BLaER1 treated with 17β-estradiol and CSF1 and Interleukin-3, amounts not matched to agents 10 nM and 100 nM (cell line): ENCODE measurements at regions not wholly inside any gene's neighbourhood (a gene's known extent, or its start where the extent isn't known, plus 50 kb on each side); places are given as distances from the start of the nearest gene placed in this dataset.
A peak's percentile ranks its signal among the peaks of the same experiment; 100 is the strongest.

Experiments
- H3K27ac ChIP-seq, 11 experiments: shearing (Covaris generic); formaldehyde crosslinking; 2 replicates each; pipeline ENCODE4 v1.8.1; 2022
- H3K27me3 ChIP-seq, 11 experiments: shearing (Covaris generic); formaldehyde crosslinking; 2 replicates each; pipeline ENCODE4 v1.8.1; 2022
- H3K36me3 ChIP-seq, 11 experiments: shearing (Covaris generic); formaldehyde crosslinking; 2 replicates each; pipeline ENCODE4 v1.8.1; 2022
- H3K4me1 ChIP-seq, 10 experiments: shearing (Covaris generic); formaldehyde crosslinking; 2 replicates each; pipeline ENCODE4 v1.8.1; 2022
- H3K4me2 ChIP-seq, 11 experiments: shearing (Covaris generic); formaldehyde crosslinking; 2 replicates each; pipeline ENCODE4 v1.8.1; 2022
- H3K4me3 ChIP-seq, 10 experiments: shearing (Covaris generic); formaldehyde crosslinking; 2 replicates each; pipeline ENCODE4 v1.8.1; 2022
- H3K9ac ChIP-seq, 11 experiments: shearing (Covaris generic); formaldehyde crosslinking; 2 replicates each; pipeline ENCODE4 v1.8.1; 2022
- H3K9me3 ChIP-seq, 11 experiments: shearing (Covaris generic); formaldehyde crosslinking; replicated peaks in 1 of 11; 2 replicates each; pipeline ENCODE4 v1.8.1; 2022
- H4K20me1 ChIP-seq, 11 experiments: shearing (Covaris generic); formaldehyde crosslinking; 2 replicates each; pipeline ENCODE4 v1.8.1; 2022
- Cebpa-rat ChIP-seq, 11 experiments: shearing (Covaris generic); IDR thresholded peaks; 2 replicates each; pipeline ENCODE4 v1.8.1; 2022

- no peaks in the 10 kb centered on the region for H4K20me1 ChIP-seq
- H3K27me3 ChIP-seq, result no peaks in the 10 kb centered on the region
- no peak overlapping the region for H3K4me3 ChIP-seq
- H3K36me3 ChIP-seq, result no peaks in the 10 kb centered on the region
- no peak overlapping the region for H3K27ac ChIP-seq
- H3K4me2 ChIP-seq, result no peak overlapping the region
- TF ChIP-seq Cebpa-rat (IDR thresholded peaks at IDR 0.05), result no peak
- no peak overlapping the region for H3K9ac ChIP-seq
- no peaks in the 10 kb centered on the region for H3K9me3 ChIP-seq
- no peaks in the 10 kb centered on the region for H3K4me1 ChIP-seq
These were observed 382.1 kb upstream of the NR2F2 start for GRCh38 chr15:95948411-95948810.

DNA sequence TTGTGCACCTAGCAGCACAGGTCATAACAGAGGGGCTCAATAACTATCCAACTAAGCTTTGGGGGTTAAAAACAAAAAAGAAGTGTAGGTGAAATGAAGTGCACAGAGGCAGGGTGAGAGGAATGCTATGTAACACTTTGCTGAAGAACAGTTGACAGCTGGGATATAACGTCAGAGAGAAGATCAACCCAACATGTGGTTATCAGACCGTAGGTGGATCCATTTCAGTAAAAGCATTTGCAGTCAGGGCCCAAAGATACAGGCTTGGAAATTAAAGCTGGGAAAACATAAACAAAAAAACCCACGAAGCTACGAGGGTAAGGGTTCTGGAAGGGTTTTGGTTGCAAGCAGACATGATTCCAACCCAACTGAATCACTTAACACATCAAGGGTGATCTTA lies 377.5 kb upstream of the NR2F2 start:
- peaks cover 0 to 12% (median 0%) of the 10 kb centered on the region in 11 experiments; a peak in 4 of 22 replicates for H3K9me3 ChIP-seq
- H3K4me2 ChIP-seq, result no peak overlapping the region
- no peak for TF ChIP-seq Cebpa-rat (IDR thresholded peaks at IDR 0.05)
- H3K36me3 ChIP-seq, result no peaks in the 10 kb centered on the region
- no peak overlapping the region for H3K9ac ChIP-seq
- H3K27ac ChIP-seq, result no peak overlapping the region
- H3K4me3 ChIP-seq, result no peak overlapping the region
- H4K20me1 ChIP-seq, result no peaks in the 10 kb centered on the region
- H3K27me3 ChIP-seq, result no peaks in the 10 kb centered on the region
- no peaks in the 10 kb centered on the region for H3K4me1 ChIP-seq

- Histone ChIP-seq H3K36me3 (no peaks in the 10 kb centered on the region), H3K4me1 (no peaks in the 10 kb centered on the region), H3K27me3 (no peaks in the 10 kb centered on the region), H3K27ac (no peak overlapping the region), H4K20me1 (no peaks in the 10 kb centered on the region), H3K4me3 (no peak overlapping the region), H3K4me2 (no peak overlapping the region), H3K9me3 (peaks cover 0 to 21% (median 4%) of the 10 kb centered on the region in 11 experiments; a peak in 8 of 22 replicates), H3K9ac (no peak overlapping the region)
- TF ChIP-seq Cebpa-rat (IDR thresholded peaks at IDR 0.05), result no peak
These were observed 372.6 kb upstream of the NR2F2 start for GRCh38 chr15:95957861-95958260.

- Histone ChIP-seq H3K36me3 (no peaks in the 10 kb centered on the region), H3K9ac (no peak overlapping the region), H3K4me1 (no peaks in the 10 kb centered on the region), H3K4me2 (no peak overlapping the region), H3K27ac (no peak overlapping the region), H3K4me3 (no peak overlapping the region), H4K20me1 (no peaks in the 10 kb centered on the region), H3K27me3 (no peaks in the 10 kb centered on the region), H3K9me3 (peaks cover 0 to 22% (median 4%) of the 10 kb centered on the region in 11 experiments; a peak in 8 of 22 replicates)
- no peak for TF ChIP-seq Cebpa-rat (IDR thresholded peaks at IDR 0.05)
These were observed 372.1 kb upstream of the NR2F2 start for GRCh38 chr15:95958382-95958781.

- TF ChIP-seq Cebpa-rat (IDR thresholded peaks at IDR 0.05), result no peak
- H3K27me3 ChIP-seq, result peaks cover 10 to 24% (median 19%) of the 10 kb centered on the region in 11 experiments; a peak in 19 of 22 replicates
These were observed 361.6 kb upstream of the NR2F2 start for GRCh38 chr15:95968856-95969255.

DNA sequence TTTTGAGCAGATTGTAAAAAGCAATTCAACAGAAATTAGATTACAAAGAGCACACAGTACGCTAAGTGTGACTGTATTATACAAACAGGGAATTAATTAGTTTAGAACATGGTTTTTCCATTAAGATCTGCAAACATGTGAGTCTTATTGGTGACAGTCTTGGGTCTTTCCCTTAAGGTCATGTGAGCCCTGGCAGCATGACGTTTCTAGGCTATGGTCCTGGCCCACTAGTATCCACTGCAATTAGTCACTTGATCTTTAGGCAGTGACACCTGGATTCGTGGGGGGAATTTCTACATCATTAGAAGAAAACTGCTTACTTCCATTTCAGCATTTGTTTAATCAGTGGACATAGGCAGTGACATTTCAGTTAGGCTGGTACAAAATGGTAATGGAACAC lies 360.2 kb upstream of the NR2F2 start:
- no peaks in the 10 kb centered on the region for H3K36me3 ChIP-seq
- H3K27me3 ChIP-seq, result peaks cover 14 to 33% (median 27%) of the 10 kb centered on the region in 11 experiments; a peak in 21 of 22 replicates
- H3K9me3 ChIP-seq, result peaks cover 0 to 9% (median 0%) of the 10 kb centered on the region in 11 experiments; a peak in 7 of 22 replicates
- H3K27ac ChIP-seq, result no peak overlapping the region
- no peak overlapping the region for H3K4me3 ChIP-seq
- H3K9ac ChIP-seq, result no peak overlapping the region
- H3K4me1 ChIP-seq, result peaks cover 14 to 28% (median 23%) of the 10 kb centered on the region in 10 experiments
- no peak for TF ChIP-seq Cebpa-rat (IDR thresholded peaks at IDR 0.05)
- H3K4me2 ChIP-seq, result no peak overlapping the region
- H4K20me1 ChIP-seq, result peaks cover 0 to 13% (median 7%) of the 10 kb centered on the region in 11 experiments; a peak in 6 of 22 replicates

More at GRCh38 chr15:95968856-95969255, 361.6 kb upstream of the NR2F2 start:
- Histone ChIP-seq H3K36me3 (no peaks in the 10 kb centered on the region), H3K4me3 (no peak overlapping the region), H3K9me3 (peaks cover 0 to 13% (median 7%) of the 10 kb centered on the region in 11 experiments; a peak in 7 of 22 replicates), H3K4me2 (no peak overlapping the region), H3K27ac (no peak overlapping the region), H3K4me1 (peaks cover 7 to 20% (median 17%) of the 10 kb centered on the region in 10 experiments), H3K9ac (no peak overlapping the region), H4K20me1 (peaks cover 0 to 13% (median 7%) of the 10 kb centered on the region in 11 experiments; a peak in 5 of 22 replicates)

GRCh38 chr15:95972041-95972553 lies 358.4 kb upstream of the NR2F2 start:
- TF ChIP-seq Cebpa-rat (IDR thresholded peaks at IDR 0.05), result no peak

DNA sequence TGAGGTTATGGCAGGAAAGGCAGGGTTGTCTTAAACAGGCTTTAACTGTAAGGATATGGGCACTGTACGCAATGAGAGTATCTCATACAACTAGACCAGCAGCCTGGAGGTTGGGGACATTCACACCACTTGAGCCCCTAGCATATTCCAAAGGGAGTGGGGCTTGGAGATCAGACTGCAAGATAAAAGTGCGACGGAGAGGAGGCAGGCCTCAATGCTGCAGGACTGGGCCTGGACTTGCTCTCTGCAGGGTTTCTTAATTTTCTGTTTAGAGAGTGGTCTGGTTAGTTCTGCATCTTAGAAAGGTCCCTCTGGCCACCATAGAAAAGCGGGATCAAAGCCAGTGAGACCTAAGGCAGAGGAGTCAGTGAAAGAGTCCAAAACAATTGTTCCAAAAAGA lies 357.7 kb upstream of the NR2F2 start:
- no peak for TF ChIP-seq Cebpa-rat (IDR thresholded peaks at IDR 0.05)
- H3K4me1 ChIP-seq, result peaks cover 14 to 28% (median 23%) of the 10 kb centered on the region in 10 experiments
- no peaks in the 10 kb centered on the region for H3K36me3 ChIP-seq

More at GRCh38 chr15:95972041-95972553, 358.4 kb upstream of the NR2F2 start:
- peaks cover 0 to 11% (median 0%) of the 10 kb centered on the region in 11 experiments; a peak in 6 of 22 replicates for H3K9me3 ChIP-seq
- H3K4me1 ChIP-seq, result peaks cover 14 to 28% (median 23%) of the 10 kb centered on the region in 10 experiments
- peaks cover 18 to 46% (median 36%) of the 10 kb centered on the region in 11 experiments; a peak in 21 of 22 replicates for H3K27me3 ChIP-seq
- no peaks in the 10 kb centered on the region for H3K36me3 ChIP-seq
- peaks cover 0 to 13% (median 7%) of the 10 kb centered on the region in 11 experiments; a peak in 6 of 22 replicates for H4K20me1 ChIP-seq
- H3K27ac ChIP-seq, result no peak overlapping the region
- no peak overlapping the region for H3K9ac ChIP-seq
- H3K4me2 ChIP-seq, result peak overlapping the region in 6 of 11 experiments; percentile 0 to 23 (median 4); a peak in 6 of 22 replicates
- H3K4me3 ChIP-seq, result no peak overlapping the region

DNA sequence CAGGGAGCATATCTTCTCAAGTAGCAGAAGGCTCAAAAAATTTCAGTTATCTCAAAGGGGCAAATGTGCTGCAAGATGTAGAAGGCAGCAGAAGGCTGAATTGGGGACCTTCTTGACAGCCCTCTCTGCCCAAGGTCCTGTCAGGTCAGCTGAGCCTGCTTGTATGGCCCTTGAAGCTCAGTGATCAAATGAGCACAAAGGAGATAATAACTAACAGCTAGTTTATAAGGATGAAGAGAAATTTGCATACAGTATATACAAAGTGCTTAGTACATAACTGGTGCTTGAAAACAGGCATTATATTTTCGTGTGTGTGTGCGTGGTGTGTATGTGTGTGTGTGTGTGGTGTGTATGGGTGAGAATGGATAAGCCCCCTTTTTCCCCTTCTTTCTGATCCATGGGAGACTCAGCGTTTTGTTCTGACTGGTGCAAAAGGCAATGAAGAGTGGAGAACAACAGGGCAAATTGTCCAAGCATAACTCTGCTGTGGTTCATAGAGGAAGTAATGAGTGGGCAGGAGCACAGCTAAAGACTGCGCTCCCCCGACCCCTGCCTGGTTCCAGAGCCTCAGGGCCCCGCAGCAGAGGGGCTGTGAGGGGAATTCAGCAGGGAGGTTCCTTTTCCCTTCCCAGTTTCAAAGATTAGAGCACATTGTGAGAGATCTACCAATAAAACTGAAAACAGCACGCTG lies 356.8 kb upstream of the NR2F2 start:
- Histone ChIP-seq H4K20me1 (peaks cover 0 to 13% (median 7%) of the 10 kb centered on the region in 11 experiments; a peak in 6 of 22 replicates), H3K4me1 (peaks cover 14 to 28% (median 23%) of the 10 kb centered on the region in 10 experiments), H3K9me3 (peaks cover 0 to 11% (median 0%) of the 10 kb centered on the region in 11 experiments; a peak in 6 of 22 replicates), H3K27me3 (peaks cover 18 to 55% (median 36%) of the 10 kb centered on the region in 11 experiments; a peak in 21 of 22 replicates), H3K36me3 (no peaks in the 10 kb centered on the region), H3K4me3 (no peak overlapping the region), H3K4me2 (peak overlapping the region; percentile 39 to 79 (median 46); a peak in 21 of 22 replicates), H3K9ac (no peak overlapping the region), H3K27ac (no peak overlapping the region)
- TF ChIP-seq Cebpa-rat (IDR thresholded peaks at IDR 0.05), result no peak

More for the DNA sequence above, 357.7 kb upstream of the NR2F2 start:
- H4K20me1 ChIP-seq, result peaks cover 0 to 13% (median 7%) of the 10 kb centered on the region in 11 experiments; a peak in 6 of 22 replicates
- H3K4me2 ChIP-seq, result peak overlapping the region in 3 of 11 experiments; percentile 2 to 23 (median 4); a peak in 2 of 22 replicates
- peaks cover 18 to 48% (median 36%) of the 10 kb centered on the region in 11 experiments; a peak in 21 of 22 replicates for H3K27me3 ChIP-seq
- H3K9ac ChIP-seq, result no peak overlapping the region
- H3K27ac ChIP-seq, result no peak overlapping the region
- peaks cover 0 to 11% (median 0%) of the 10 kb centered on the region in 11 experiments; a peak in 6 of 22 replicates for H3K9me3 ChIP-seq
- no peak overlapping the region for H3K4me3 ChIP-seq
